HepG2 (cell line): ENCODE measurements at regions not wholly inside any gene's neighbourhood (a gene's known extent, or its start where the extent isn't known, plus 50 kb on each side); places are given as distances from the start of the nearest gene placed in this dataset.

Experiments
- ATAC-seq: fragments of 200-7000 bp; cut with Tn5 transposase; 3 replicates; pipeline ENCODE4 v1.9.1; 2020; ENCODE audit warnings: mild to moderate bottlenecking, moderate library complexity
- BruUV-seq: library from RNA; stranded (reverse); fragments of 400-500 nt; replicated peaks from 2 replicates; lab custom pipeline; 2021; lab: Mats Ljungman, UMichigan
- CTCF ChIA-PET: fragments of 300-600 bp; formaldehyde crosslinking; extraction: SDS; loops from one replicate; lab custom pipeline; 2021; ENCODE audit warnings: low total read pairs, inconsistent platforms, low intra/inter-chr PET ratio; lab: Yijun Ruan, JAX
- POLR2A ChIA-PET: fragments of 350-600 bp; sonication (Branson Sonifier 250); formaldehyde crosslinking; loops from one replicate; lab custom pipeline; 2020; ENCODE audit warnings: antibody characterized with exemption, inconsistent platforms; lab: Yijun Ruan, JAX
- DNase-seq: peaks from one replicate; pipeline ENCODE4 v3.0.0-alpha.2; 2015; ENCODE audit warnings: low spot score
- FAIRE-seq: peaks from 3 replicates; lab custom pipeline; 2011; peaks lifted over from hg19 to GRCh38; lab: Jason Lieb, UNC
- H2AFZ ChIP-seq: one replicate; pipeline ENCODE4 v1.6.1; 2011; ENCODE audit warnings: low read length, inconsistent platforms
- H3K27ac ChIP-seq: fragments of 300-600 bp; 3 replicates; pipeline ENCODE4 v1.8.0; 2011; ENCODE audit warnings: mixed run types, mild to moderate bottlenecking, mixed read lengths, low read length, inconsistent platforms; ENCODE audit not compliant: insufficient read depth; ENCODE audit errors: extremely low read length
- H3K27me3 ChIP-seq, 2 experiments: fragments of 200-600 bp in 1 of 2; 2 replicates in 1 of 2; 3 replicates in 1 of 2; pipeline versions ENCODE4 v1.6.0 to v1.8.0; 2011; ENCODE audit warnings: low read length in 2 of 2, mild to moderate bottlenecking in 2 of 2, moderate library complexity in 2 of 2, inconsistent platforms in 1 of 2; ENCODE audit not compliant: insufficient read depth in 2 of 2, control insufficient read depth in 1 of 2
- H3K36me3 ChIP-seq, 2 experiments: fragments of 200-600 bp in 1 of 2; replicated peaks in 1 of 2; 2 replicates in 1 of 2; 3 replicates in 1 of 2; pipeline versions ENCODE4 v1.5.1 to v1.8.0; 2011; ENCODE audit warnings: low read length in 2 of 2, inconsistent platforms in 1 of 2; ENCODE audit not compliant: insufficient read depth in 2 of 2, control insufficient read depth in 1 of 2
- H3K4me1 ChIP-seq: 2 replicates; pipeline ENCODE4 v1.5.1; 2012; ENCODE audit warnings: low read length, inconsistent platforms; ENCODE audit not compliant: insufficient read depth
- H3K4me2 ChIP-seq: 2 replicates; pipeline ENCODE4 v1.6.0; 2011; ENCODE audit warnings: low read depth, low read length, inconsistent platforms
- H3K4me3 ChIP-seq, 3 experiments: fragments of 200-600 bp in 1 of 3; sonication (generic), shearing (Covaris generic) in 1 of 3; replicated peaks in 1 of 3; 2 replicates each; pipeline ENCODE4 v1.5.1; 2011 to 2016; ENCODE audit warnings: low read length in 3 of 3, inconsistent platforms in 2 of 3, low read depth in 2 of 3, mild to moderate bottlenecking in 2 of 3, control low read depth in 1 of 3, mixed read lengths in 1 of 3; ENCODE audit not compliant: insufficient read depth in 1 of 3
- H3K79me2 ChIP-seq: one replicate; pipeline ENCODE4 v1.6.1; 2011; ENCODE audit warnings: low read length, inconsistent platforms; ENCODE audit not compliant: insufficient read depth
- H3K9ac ChIP-seq: 2 replicates; pipeline ENCODE4 v1.6.0; 2011; ENCODE audit warnings: mild to moderate bottlenecking, low read depth, low read length, inconsistent platforms; ENCODE audit not compliant: insufficient read depth
- H3K9me3 ChIP-seq: 2 replicates; pipeline ENCODE4 v1.5.1; 2012; ENCODE audit warnings: mild to moderate bottlenecking, low read length
- H4K20me1 ChIP-seq: 2 replicates; pipeline ENCODE4 v1.6.0; 2011; ENCODE audit warnings: inconsistent platforms, mild to moderate bottlenecking, low read length, moderate library complexity; ENCODE audit not compliant: insufficient read depth
- ARID5B ChIP-seq: IDR thresholded peaks from 2 replicates; pipeline ENCODE4 v1.4.0; 2020; ENCODE audit warnings: mild to moderate bottlenecking, missing genetic modification reagents
- DR1 ChIP-seq: sonication (generic); formaldehyde crosslinking; IDR thresholded peaks from 2 replicates; pipeline ENCODE4 v1.8.0; 2021; ENCODE audit warnings: mild to moderate bottlenecking, missing genetic modification reagents, inconsistent platforms
- GATA4 ChIP-seq: sonication (generic); IDR thresholded peaks from 2 replicates; pipeline ENCODE4 v1.6.1; 2016; ENCODE audit warnings: antibody characterized with exemption, low read depth, borderline replicate concordance
- IKZF4 ChIP-seq: sonication (generic); formaldehyde crosslinking; IDR thresholded peaks from 2 replicates; pipeline ENCODE4 v1.5.1; 2020; ENCODE audit warnings: borderline replicate concordance, mild to moderate bottlenecking, low read depth, missing genetic modification reagents; ENCODE audit errors: not compliant biosample characterization
- KDM5A ChIP-seq: fragments of 200-600 bp; sonication (generic); IDR thresholded peaks from 2 replicates; pipeline ENCODE4 v1.7.0; 2018; ENCODE audit warnings: antibody characterized with exemption, mild to moderate bottlenecking, low read length, borderline replicate concordance
- MED1 ChIP-seq: sonication (generic); formaldehyde crosslinking; IDR thresholded peaks from 2 replicates; pipeline ENCODE4 v1.4.0; 2020; ENCODE audit warnings: missing genetic modification reagents
- ONECUT2 ChIP-seq: sonication (generic); formaldehyde crosslinking; IDR thresholded peaks from 2 replicates; pipeline ENCODE4 v1.4.0; 2020; ENCODE audit warnings: missing genetic modification reagents
- ZC3H13 ChIP-seq: sonication (generic); formaldehyde crosslinking; IDR thresholded peaks from 2 replicates; pipeline ENCODE4 v1.8.1; 2023; ENCODE audit warnings: mild to moderate bottlenecking, missing genetic modification reagents, moderate library complexity
- ZNF451 ChIP-seq: sonication (generic); formaldehyde crosslinking; IDR thresholded peaks from 2 replicates; pipeline ENCODE4 v1.5.0; 2020; ENCODE audit warnings: mild to moderate bottlenecking, missing genetic modification reagents
- ZNF775 ChIP-seq: sonication (generic); formaldehyde crosslinking; IDR thresholded peaks from 2 replicates; pipeline ENCODE4 v1.4.0; 2020; ENCODE audit warnings: missing genetic modification reagents, mild to moderate bottlenecking, moderate library complexity, borderline replicate concordance
- ZNF781 ChIP-seq: sonication (generic); formaldehyde crosslinking; IDR thresholded peaks from 2 replicates; pipeline ENCODE4 v1.5.1; 2020; ENCODE audit warnings: borderline replicate concordance, mild to moderate bottlenecking, missing genetic modification reagents; ENCODE audit errors: not compliant biosample characterization
- ZNF879 ChIP-seq: sonication (generic); formaldehyde crosslinking; IDR thresholded peaks from 2 replicates; pipeline ENCODE4 v1.8.1; 2023; ENCODE audit warnings: missing genetic modification reagents
- ZSCAN20 ChIP-seq: sonication (generic); formaldehyde crosslinking; IDR thresholded peaks from 2 replicates; pipeline ENCODE4 v1.4.0; 2020; ENCODE audit warnings: missing genetic modification reagents, mild to moderate bottlenecking, borderline replicate concordance
- WGBS: methylation state at CpG from one replicate; pipeline ENCODE4 v1.1.6; 2017; ENCODE audit warnings: low lambda C conversion rate; 5-methylcytosine and 5-hydroxymethylcytosine counted together
- in situ Hi-C: cut with HindIII; loops from 2 replicates; pipeline ENCODE4 v1.10.0; 2017; ENCODE audit warnings: low pct_unique_long_range_greater_than_20kb; ENCODE audit not compliant: extremely low pct_ligation_motif_present
- intact Hi-C: fragments of 100-400 bp; cut with micrococcal nuclease; formaldehyde crosslinking; loops from one replicate; pipeline ENCODE4 v1.10.0; 2022; ENCODE audit not compliant: unreplicated experiment

- no CpG with 5 or more reads among the region's 3 CpGs for WGBS
- Histone ChIP-seq H3K4me2 (no peak overlapping the region), H3K9me3 (no peaks in the 10 kb centered on the region), H3K36me3 (no peaks in the 10 kb centered on the region), H2AFZ (no peak overlapping the region), H3K4me1 (no peaks in the 10 kb centered on the region), H3K4me3 (no peak overlapping the region), H3K79me2 (no peaks in the 10 kb centered on the region), H3K27ac (no peak overlapping the region), H3K27me3 (no peaks in the 10 kb centered on the region), H4K20me1 (no peaks in the 10 kb centered on the region), H3K9ac (no peak overlapping the region)
- no TSS peak for BruUV-seq
- no peak for DNase-seq
- ChIA-PET CTCF (no interaction called here), POLR2A (no interaction called here)
- peak; percentile 69 for ATAC-seq
- FAIRE-seq: no peak
- in situ Hi-C loops: no loop called here
- intact Hi-C loops: no loop called here
- TF ChIP-seq ZC3H13 (no peak), ZNF879 (CRISPR knock-in tag) (no peak), ZNF781 (no peak), IKZF4 (CRISPR knock-in tag) (no peak), ZNF775 (CRISPR knock-in tag) (no peak), DR1 (CRISPR knock-in tag) (no peak), KDM5A (no peak), ONECUT2 (CRISPR knock-in tag) (no peak), GATA4 (no peak), MED1 (CRISPR knock-in tag) (no peak), ZSCAN20 (CRISPR knock-in tag) (no peak), ZNF451 (CRISPR knock-in tag) (no peak), ARID5B (CRISPR knock-in tag) (no peak)
- TF ChIP-seq, all 625 proteins: peak for 0
These were observed 95.6 kb downstream of the RRAGB start for GRCh38 chrX:55813150-55813549.
